Small intestine (tissue), 7 donors: ENCODE measurements at regions not wholly inside any gene's neighbourhood (a gene's known extent, or its start where the extent isn't known, plus 50 kb on each side); places are given as distances from the start of the nearest gene placed in this dataset.
"Not testable (repeated sequence)": the region's sequence is repeated elsewhere in the genome, so short reads cannot be mapped to it uniquely, and the experiment has no call there.

Source experiments
- DNase-seq, 2 donors: peaks; one replicate each; pipeline versions ENCODE4 v3.0.0 to v3.0.0-alpha.2; 2013
- FAIRE-seq: peaks from 2 replicates; lab custom pipeline; 2012; peaks lifted over from hg19 to GRCh38; lab: Jason Lieb, UNC
- H3K27ac ChIP-seq, 3 donors: one replicate each; pipeline ENCODE4 v1.5.1; 2013; ENCODE audit warnings: low read length in 2 of 3, mild to moderate bottlenecking in 2 of 3, control low read depth in 1 of 3, inconsistent platforms in 1 of 3, low read depth in 1 of 3, moderate library complexity in 1 of 3
- H3K27me3 ChIP-seq, 3 donors: one replicate each; pipeline ENCODE4 v1.6.1; 2013; ENCODE audit warnings: low read length in 3 of 3, inconsistent platforms in 1 of 3; ENCODE audit not compliant: control insufficient read depth in 3 of 3, insufficient read depth in 3 of 3
- H3K36me3 ChIP-seq, 3 donors: one replicate each; pipeline ENCODE4 v1.6.1; 2013; ENCODE audit warnings: low read length in 3 of 3, inconsistent platforms in 1 of 3, low read depth in 1 of 3, mild to moderate bottlenecking in 1 of 3, moderate library complexity in 1 of 3; ENCODE audit not compliant: control insufficient read depth in 3 of 3, insufficient read depth in 2 of 3
- H3K4me1 ChIP-seq, 3 donors: one replicate each; pipeline ENCODE4 v1.6.1; 2013; ENCODE audit warnings: low read length in 2 of 3, inconsistent platforms in 1 of 3, low read depth in 1 of 3, mild to moderate bottlenecking in 1 of 3, moderate library complexity in 1 of 3; ENCODE audit not compliant: control insufficient read depth in 3 of 3, insufficient read depth in 2 of 3
- H3K4me3 ChIP-seq, 3 donors: one replicate each; pipeline ENCODE4 v1.5.1; 2013; ENCODE audit warnings: low read length in 3 of 3, control low read depth in 1 of 3, inconsistent platforms in 1 of 3, low read depth in 1 of 3, mild to moderate bottlenecking in 1 of 3, moderate library complexity in 1 of 3
- H3K9me3 ChIP-seq, 2 donors: one replicate each; pipeline ENCODE4 v1.6.1; 2013; ENCODE audit warnings: low read depth in 1 of 2, low read length in 1 of 2; ENCODE audit not compliant: control insufficient read depth in 2 of 2, insufficient read depth in 1 of 2
- WGBS, 3 donors: extraction: QIAGEN DNeasy Blood & Tissue Kit; methylation state at CpG; one replicate each; pipeline ENCODE4 v1.1.7; 2013; 5-methylcytosine and 5-hydroxymethylcytosine counted together
- donor health status: healthy with polysubstance abuse.
- donor health status: control.
- donor health status: control.
- donor health status: Bipolar disorder and iron deficiency.
- donor health status: healthy.

DNA sequence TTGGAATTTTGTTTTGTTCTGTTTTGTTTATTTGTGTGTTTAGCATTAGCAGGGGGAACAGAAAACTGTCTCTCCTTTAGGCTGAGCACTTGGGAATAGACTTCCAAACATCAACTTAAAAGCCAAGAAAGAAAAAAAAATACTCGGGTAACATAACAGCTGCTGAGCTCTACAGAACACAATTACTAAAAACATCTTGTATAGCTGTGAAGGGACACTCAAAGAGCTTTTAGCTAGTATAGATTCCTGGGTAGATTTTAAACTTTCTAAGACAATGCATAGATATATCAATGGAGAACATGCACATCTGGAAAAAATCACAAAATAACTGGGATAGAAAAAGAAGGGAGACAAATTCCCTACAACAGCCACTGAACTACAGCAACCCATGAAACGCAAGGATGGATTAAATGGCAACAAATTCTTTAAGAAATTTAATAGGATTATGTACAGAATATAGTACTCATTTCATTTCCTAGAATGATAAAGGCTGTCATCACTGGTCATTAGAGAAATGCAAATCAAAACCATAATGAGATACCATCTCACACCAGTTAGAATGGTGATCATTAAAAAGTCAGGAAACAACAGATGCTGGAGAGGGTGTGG, 174.3 kb upstream of the KRR1 start:
- Histone ChIP-seq H3K36me3 (no peaks in the 10 kb centered on the region), H3K4me1 (no peaks in the 10 kb centered on the region), H3K9me3 (no peaks in the 10 kb centered on the region), H3K27ac (no peak overlapping the region), H3K27me3 (no peaks in the 10 kb centered on the region), H3K4me3 (no peak overlapping the region)
- DNase-seq: no peak
- 69 to 91% (median 83%) methylated on average over 2 of the region's 2 CpGs for WGBS, 3 donors
- no peak for FAIRE-seq

DNA sequence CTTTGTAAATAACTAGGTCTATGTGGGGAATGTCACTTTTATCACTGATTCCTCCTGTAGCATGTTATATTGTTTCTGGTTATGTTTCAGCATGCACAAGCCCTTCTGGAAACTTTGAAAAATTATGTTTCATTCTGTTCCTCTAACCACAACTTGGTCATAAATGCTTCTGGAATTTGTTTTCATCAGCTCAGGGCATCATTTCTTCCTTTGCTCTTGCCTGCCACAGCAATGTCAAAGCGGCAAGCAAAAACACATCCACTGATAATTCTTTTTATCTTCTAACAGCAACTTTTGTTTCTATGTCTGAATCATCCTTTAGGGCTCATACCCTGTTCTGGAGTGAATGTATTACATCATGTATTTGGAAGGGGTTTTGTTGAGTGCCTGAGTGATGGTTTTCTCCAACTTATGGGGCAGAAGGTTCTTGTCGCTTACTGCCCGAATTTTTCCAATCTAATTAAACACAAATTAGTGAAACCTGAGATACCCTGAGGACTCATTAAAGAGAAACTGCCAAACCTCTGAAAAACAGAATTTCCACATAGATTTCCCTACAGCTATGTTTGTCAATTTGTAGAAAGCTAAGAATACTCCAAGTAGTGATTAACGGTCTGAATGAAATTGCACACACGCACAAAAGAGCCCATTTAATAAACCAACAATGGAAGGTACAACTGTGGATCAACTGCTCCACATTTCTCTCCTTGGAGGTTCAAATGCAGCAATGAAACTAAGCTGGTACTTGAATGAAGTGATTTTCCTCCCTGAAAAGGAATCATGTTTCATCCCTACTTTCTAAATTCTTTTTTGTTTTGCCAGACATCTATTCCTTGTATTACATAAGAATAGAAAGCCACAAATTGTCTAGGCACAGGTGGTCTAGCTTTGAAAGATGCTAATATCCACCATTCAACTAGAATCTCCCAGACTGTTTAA, 173.5 kb upstream of the KRR1 start:
- Histone ChIP-seq H3K36me3 (no peaks in the 10 kb centered on the region), H3K9me3 (no peaks in the 10 kb centered on the region), H3K4me3 (no peak overlapping the region), H3K4me1 (no peaks in the 10 kb centered on the region), H3K27ac (no peak overlapping the region), H3K27me3 (no peaks in the 10 kb centered on the region)
- 88 to 93% (median 88%) methylated on average over 5 of the region's 5 CpGs for WGBS, 3 donors
- no peak for FAIRE-seq
- no peak for DNase-seq

GRCh38 chr12:75683995-75684586, 172.7 kb upstream of the KRR1 start:
- not testable (repeated sequence) for H3K27ac ChIP-seq, H3K4me1 ChIP-seq, DNase-seq, FAIRE-seq, H3K4me3 ChIP-seq, H3K9me3 ChIP-seq, H3K36me3 ChIP-seq, H3K27me3 ChIP-seq
- 73 to 75% (median 74%) methylated on average over 4 of the region's 4 CpGs for WGBS, 3 donors

GRCh38 chr12:75683220-75683619, 171.8 kb upstream of the KRR1 start:
- Histone ChIP-seq H3K27ac (no peak overlapping the region), H3K36me3 (no peaks in the 10 kb centered on the region), H3K4me1 (no peaks in the 10 kb centered on the region), H3K9me3 (no peaks in the 10 kb centered on the region), H3K27me3 (no peaks in the 10 kb centered on the region), H3K4me3 (no peak overlapping the region)
- FAIRE-seq (no peak), DNase-seq (no peak)
- 74 to 83% (median 75%) methylated on average over 2 of the region's 2 CpGs for WGBS, 3 donors

DNA sequence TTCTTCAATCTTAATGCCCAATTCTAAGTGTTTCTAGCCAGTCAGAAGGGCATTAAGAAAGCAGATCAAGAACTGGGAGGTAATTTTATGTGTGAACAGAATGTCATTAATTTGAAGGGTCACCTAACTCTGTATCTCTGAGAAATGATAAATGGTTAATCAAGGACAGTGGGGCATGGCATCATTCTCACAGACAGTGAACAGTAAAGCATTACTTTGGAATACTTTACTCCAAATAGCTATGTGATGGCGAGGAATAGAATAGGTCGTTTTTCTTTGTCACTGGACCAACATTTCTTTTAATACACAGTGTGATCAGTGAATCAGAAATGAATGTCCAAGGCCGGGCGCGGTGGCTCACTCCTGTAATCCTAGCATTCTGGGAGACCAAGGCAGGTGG, 166.1 kb upstream of the KRR1 start:
- Histone ChIP-seq H3K27me3 (no peaks in the 10 kb centered on the region), H3K9me3 (no peaks in the 10 kb centered on the region), H3K4me1 (no peaks in the 10 kb centered on the region), H3K36me3 (no peaks in the 10 kb centered on the region), H3K4me3 (no peak overlapping the region), H3K27ac (no peak overlapping the region)
- FAIRE-seq: no peak
- no peak for DNase-seq
- 79 to 96% (median 93%) methylated on average over 5 of the region's 5 CpGs for WGBS, 3 donors

DNA sequence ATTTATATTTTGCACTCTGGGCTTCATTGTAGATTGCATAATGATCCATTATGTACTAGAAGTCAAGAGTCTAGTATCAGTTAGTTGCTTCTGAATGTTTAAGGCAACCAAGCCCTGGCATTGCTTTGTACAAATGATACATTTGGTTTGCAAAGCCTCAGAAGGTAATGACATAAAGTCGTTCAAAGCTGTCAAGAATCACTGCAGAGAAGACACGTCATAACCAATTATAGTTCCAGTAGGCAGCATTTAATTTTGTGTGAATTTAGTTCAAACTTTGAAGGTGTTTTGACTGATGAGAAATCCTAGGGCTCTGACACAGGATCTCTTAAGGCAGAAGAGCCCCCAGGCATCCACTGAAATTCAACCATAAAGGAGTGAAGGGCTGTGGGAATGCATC, 163.0 kb upstream of the KRR1 start:
- H3K4me3 ChIP-seq: no peak overlapping the region
- no peaks in the 10 kb centered on the region for H3K36me3 ChIP-seq
- no peaks in the 10 kb centered on the region for H3K9me3 ChIP-seq
- no peak for FAIRE-seq
- H3K27ac ChIP-seq: no peak overlapping the region
- H3K4me1 ChIP-seq: no peaks in the 10 kb centered on the region
- no peaks in the 10 kb centered on the region for H3K27me3 ChIP-seq
- DNase-seq: no peak
- WGBS, 3 donors: 92% methylated on average over 2 of the region's 2 CpGs

GRCh38 chr12:75672200-75672599, 160.8 kb upstream of the KRR1 start:
- H3K36me3 ChIP-seq: no peaks in the 10 kb centered on the region
- DNase-seq: no peak
- peaks cover 0 to 6% (median 0%) of the 10 kb centered on the region in 3 donors for H3K4me1 ChIP-seq
- no peak overlapping the region for H3K27ac ChIP-seq
- no peak overlapping the region for H3K4me3 ChIP-seq
- no peaks in the 10 kb centered on the region for H3K9me3 ChIP-seq
- FAIRE-seq: no peak
- H3K27me3 ChIP-seq: no peaks in the 10 kb centered on the region

DNA sequence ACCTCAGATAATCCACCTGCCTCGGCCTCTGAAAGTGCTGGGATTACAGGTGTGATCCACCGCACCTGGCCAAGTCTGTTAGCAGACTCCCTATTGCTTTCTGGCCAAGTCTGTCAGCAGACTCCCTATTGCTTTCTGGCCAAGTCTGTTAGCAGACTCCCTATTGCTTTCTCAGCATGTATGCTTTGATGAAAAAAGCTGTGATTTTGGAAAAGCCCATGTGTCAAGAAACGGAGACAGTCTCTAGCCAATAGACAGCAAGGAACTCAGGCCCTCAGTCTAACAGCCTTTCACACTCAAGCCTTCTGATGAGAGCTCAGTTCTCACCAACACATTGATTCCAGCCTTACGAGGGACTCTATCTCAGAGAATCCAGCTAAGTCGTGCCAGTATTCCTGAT, 158.8 kb upstream of the KRR1 start:
- no peak overlapping the region for H3K4me3 ChIP-seq
- FAIRE-seq (no peak), DNase-seq (no peak)
- no peaks in the 10 kb centered on the region for H3K9me3 ChIP-seq
- no peaks in the 10 kb centered on the region for H3K36me3 ChIP-seq
- 72 to 73% (median 72%) methylated on average over 5 of the region's 5 CpGs for WGBS, 3 donors
- H3K27me3 ChIP-seq: no peaks in the 10 kb centered on the region
- peaks cover 0 to 16% (median 5%) of the 10 kb centered on the region in 3 donors for H3K4me1 ChIP-seq
- no peak overlapping the region for H3K27ac ChIP-seq
